GM18861 (cell line): ENCODE measurements at regions not wholly inside any gene's neighbourhood (a gene's known extent, or its start where the extent isn't known, plus 50 kb on each side); places are given as distances from the start of the nearest gene placed in this dataset.

ENCODE experiments used
- ATAC-seq: cut with Tn5 transposase; IDR thresholded peaks from one replicate; pipeline ENCODE4 v1.9.1; 2021; ENCODE audit not compliant: unreplicated experiment

GRCh38 chr3:66165660-66166059 is 55.1 kb upstream of the SLC25A26 start:
- no peak for ATAC-seq

- no peak for ATAC-seq
Measured at GRCh38 chr3:66164155-66164554, 56.6 kb upstream of the SLC25A26 start.

GRCh38 chr3:66163222-66163621 is 57.6 kb upstream of the SLC25A26 start:
- no peak for ATAC-seq

GRCh38 chr3:66162766-66163165 is 58.0 kb upstream of the SLC25A26 start:
- no peak for ATAC-seq

- ATAC-seq: no peak
Measured at GRCh38 chr3:66158933-66159683, 61.7 kb upstream of the SLC25A26 start.

GRCh38 chr3:66154444-66154861 is 66.3 kb upstream of the SLC25A26 start:
- ATAC-seq: no peak

GRCh38 chr3:66153481-66154443 is 67.0 kb upstream of the SLC25A26 start:
- no peak for ATAC-seq

- no peak for ATAC-seq
Measured at GRCh38 chr3:66152336-66152735, 68.5 kb upstream of the SLC25A26 start.

- no peak for ATAC-seq
Measured at GRCh38 chr3:66150977-66151376, 69.8 kb upstream of the SLC25A26 start.

GRCh38 chr3:66149269-66149668 is 71.5 kb upstream of the SLC25A26 start:
- no peak for ATAC-seq

GRCh38 chr3:66145408-66145733 is 75.4 kb upstream of the SLC25A26 start:
- ATAC-seq: no peak

- no peak for ATAC-seq
Measured at GRCh38 chr3:66144568-66145407, 76.0 kb upstream of the SLC25A26 start.

GRCh38 chr3:66142079-66142478 is 78.7 kb upstream of the SLC25A26 start:
- no peak for ATAC-seq

GRCh38 chr3:66140743-66141372 is 79.9 kb upstream of the SLC25A26 start:
- ATAC-seq: peak; percentile 86

GRCh38 chr3:66140106-66140505 is 80.7 kb upstream of the SLC25A26 start:
- no peak for ATAC-seq

GRCh38 chr3:66139415-66139814 is 81.4 kb upstream of the SLC25A26 start:
- no peak for ATAC-seq

- peak; percentile 55 for ATAC-seq
Measured at GRCh38 chr3:66138336-66139313, 82.2 kb upstream of the SLC25A26 start.

GRCh38 chr3:66136597-66136996 is 84.2 kb upstream of the SLC25A26 start:
- no peak for ATAC-seq

- no peak for ATAC-seq
Measured at GRCh38 chr3:66133853-66134445, 86.9 kb upstream of the SLC25A26 start.
